Loucy (cell line): ENCODE measurements at regions not wholly inside any gene's neighbourhood (a gene's known extent, or its start where the extent isn't known, plus 50 kb on each side); places are given as distances from the start of the nearest gene placed in this dataset.

ENCODE experiments used
- EZH2phosphoT487 ChIP-seq: fragments of 200-600 bp; IDR thresholded peaks from 2 replicates; pipeline ENCODE4 v1.6.1; 2018; ENCODE audit warnings: antibody characterized with exemption, mild to moderate bottlenecking, moderate library complexity, borderline replicate concordance
- TF ChIP-seq, protein P1 (sequence below): fragments of 200-600 bp; sonication (generic); conservative IDR thresholded peaks from 2 replicates; pipeline ENCODE4 v1.5.1; 2014; ENCODE audit warnings: mild to moderate bottlenecking, antibody characterized with exemption, low read length

DNA sequence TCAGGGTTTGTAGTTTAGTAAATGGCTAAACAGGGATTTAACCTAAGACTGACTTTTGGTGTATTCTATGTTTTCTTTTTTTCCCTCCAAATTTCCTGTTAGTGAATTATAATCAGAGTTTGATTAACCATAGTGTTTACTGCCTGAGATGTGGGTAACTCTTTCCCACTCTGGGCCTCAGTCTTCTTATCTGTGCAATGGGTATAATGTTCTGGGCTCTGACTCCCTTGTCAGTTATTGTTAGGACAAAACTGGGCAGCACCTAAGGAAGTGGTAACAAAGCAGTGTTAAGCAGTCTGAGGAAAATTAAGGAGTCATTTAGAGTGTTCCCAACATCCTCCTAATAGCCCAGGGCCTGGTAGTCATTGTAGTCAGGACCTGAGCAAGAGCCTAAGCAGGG lies 206.4 kb upstream of the N4BP1 start:
- TF ChIP-seq, protein P1, sequence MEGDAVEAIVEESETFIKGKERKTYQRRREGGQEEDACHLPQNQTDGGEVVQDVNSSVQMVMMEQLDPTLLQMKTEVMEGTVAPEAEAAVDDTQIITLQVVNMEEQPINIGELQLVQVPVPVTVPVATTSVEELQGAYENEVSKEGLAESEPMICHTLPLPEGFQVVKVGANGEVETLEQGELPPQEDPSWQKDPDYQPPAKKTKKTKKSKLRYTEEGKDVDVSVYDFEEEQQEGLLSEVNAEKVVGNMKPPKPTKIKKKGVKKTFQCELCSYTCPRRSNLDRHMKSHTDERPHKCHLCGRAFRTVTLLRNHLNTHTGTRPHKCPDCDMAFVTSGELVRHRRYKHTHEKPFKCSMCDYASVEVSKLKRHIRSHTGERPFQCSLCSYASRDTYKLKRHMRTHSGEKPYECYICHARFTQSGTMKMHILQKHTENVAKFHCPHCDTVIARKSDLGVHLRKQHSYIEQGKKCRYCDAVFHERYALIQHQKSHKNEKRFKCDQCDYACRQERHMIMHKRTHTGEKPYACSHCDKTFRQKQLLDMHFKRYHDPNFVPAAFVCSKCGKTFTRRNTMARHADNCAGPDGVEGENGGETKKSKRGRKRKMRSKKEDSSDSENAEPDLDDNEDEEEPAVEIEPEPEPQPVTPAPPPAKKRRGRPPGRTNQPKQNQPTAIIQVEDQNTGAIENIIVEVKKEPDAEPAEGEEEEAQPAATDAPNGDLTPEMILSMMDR: no peak
- no peak for TF ChIP-seq EZH2phosphoT487
